HG03135 (cell line): ENCODE measurements at regions not wholly inside any gene's neighbourhood (a gene's known extent, or its start where the extent isn't known, plus 50 kb on each side); places are given as distances from the start of the nearest gene placed in this dataset.

ENCODE experiments used
- ATAC-seq: cut with Tn5 transposase; IDR thresholded peaks from one replicate; pipeline ENCODE4 v1.9.1; 2021; ENCODE audit warnings: mild to moderate bottlenecking, moderate library complexity; ENCODE audit not compliant: unreplicated experiment

DNA sequence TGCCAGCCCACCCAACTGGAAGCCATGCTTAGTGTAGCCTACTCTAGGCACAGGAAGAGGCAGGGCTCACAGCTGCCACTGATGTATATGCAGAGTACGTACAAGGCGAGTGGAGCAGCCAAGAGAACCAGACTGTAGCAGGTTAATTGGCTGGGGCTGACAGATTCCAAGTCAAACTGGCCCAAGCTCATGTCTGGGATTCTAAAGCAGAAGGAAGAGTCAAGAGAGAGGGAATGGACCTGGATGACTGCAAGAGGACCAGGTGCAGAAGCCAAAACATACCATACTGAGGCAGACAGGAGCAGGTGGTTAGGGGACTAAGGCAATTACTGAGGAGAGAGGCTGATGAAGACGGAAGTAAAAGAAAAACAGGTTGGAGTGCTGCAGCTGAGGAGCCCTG is 51.3 kb upstream of the LRRN2 start:
- ATAC-seq: no peak

DNA sequence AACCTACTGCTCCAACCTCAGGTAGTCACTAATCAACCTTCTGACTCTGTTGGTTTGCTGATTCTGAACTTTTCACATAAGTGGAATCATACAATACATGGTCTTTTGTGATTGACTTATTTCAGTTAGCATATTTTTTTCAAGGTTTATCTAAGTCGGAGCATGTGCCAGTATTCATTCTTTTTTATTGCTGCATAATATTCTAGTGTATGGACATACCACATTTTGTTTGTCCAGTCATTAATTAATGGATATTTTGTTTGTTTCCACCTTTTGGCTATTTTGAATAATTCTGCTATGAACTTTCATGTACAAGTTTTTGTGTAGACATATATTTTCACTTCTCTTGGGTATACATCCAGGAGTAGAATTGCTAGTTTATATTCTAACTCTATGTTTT is 53.0 kb upstream of the LRRN2 start:
- no peak for ATAC-seq

- no peak for ATAC-seq
Observed at GRCh38 chr1:204740354-204740753, 54.8 kb upstream of the LRRN2 start.

DNA sequence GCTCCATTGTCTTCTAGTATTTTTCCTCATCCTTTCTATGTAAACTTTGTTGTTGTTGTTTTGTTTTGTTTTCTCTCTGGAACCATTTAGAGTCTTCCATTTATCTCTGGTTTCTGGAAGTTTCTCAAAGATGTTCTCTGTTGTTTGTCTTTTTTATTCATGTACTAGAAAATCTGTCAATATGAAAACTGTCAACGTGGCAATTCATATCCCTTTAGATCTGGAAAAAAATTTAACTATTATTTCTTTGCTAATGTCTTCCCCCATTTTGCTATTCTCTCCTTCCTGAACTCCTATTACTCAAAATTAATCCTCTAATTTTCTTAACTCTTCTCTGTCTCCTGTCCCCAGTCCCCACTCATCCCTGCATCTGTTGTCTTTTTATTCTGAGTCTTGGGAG is 55.9 kb upstream of the LRRN2 start:
- no peak for ATAC-seq

DNA sequence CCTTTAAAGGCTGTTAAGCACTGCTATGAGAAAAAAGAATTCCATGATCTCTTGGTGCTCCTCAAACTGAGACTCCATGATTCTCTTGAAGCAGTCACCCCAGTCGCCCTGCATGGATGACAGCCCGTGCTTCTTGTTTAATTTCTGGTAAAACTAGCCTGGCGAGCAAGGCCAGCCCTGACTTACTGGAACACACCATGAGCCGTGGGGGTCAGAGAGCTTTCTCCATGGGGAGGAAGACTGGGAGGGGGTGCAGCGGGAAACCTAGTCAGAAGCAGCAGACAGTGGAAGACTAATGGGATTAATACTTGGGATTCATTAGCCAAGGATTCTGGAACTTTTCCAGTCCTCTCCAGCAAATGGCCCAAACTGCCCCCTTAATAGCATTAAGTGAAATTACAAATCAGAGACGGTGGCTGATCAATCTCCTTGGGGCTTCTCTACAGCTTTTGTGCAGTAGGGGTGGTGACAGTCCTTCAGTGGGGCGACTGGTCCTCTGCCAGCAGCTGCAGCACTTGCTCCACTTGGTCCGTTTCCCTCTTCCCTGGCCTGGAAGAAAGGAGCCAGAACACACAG is 57.2 kb upstream of the LRRN2 start:
- ATAC-seq: no peak

GRCh38 chr1:204744107-204744779 is 58.7 kb upstream of the LRRN2 start:
- ATAC-seq: no peak

GRCh38 chr1:204746838-204747442 is 61.4 kb upstream of the LRRN2 start:
- ATAC-seq: no peak

GRCh38 chr1:204751480-204751879 is 65.9 kb upstream of the LRRN2 start:
- no peak for ATAC-seq

DNA sequence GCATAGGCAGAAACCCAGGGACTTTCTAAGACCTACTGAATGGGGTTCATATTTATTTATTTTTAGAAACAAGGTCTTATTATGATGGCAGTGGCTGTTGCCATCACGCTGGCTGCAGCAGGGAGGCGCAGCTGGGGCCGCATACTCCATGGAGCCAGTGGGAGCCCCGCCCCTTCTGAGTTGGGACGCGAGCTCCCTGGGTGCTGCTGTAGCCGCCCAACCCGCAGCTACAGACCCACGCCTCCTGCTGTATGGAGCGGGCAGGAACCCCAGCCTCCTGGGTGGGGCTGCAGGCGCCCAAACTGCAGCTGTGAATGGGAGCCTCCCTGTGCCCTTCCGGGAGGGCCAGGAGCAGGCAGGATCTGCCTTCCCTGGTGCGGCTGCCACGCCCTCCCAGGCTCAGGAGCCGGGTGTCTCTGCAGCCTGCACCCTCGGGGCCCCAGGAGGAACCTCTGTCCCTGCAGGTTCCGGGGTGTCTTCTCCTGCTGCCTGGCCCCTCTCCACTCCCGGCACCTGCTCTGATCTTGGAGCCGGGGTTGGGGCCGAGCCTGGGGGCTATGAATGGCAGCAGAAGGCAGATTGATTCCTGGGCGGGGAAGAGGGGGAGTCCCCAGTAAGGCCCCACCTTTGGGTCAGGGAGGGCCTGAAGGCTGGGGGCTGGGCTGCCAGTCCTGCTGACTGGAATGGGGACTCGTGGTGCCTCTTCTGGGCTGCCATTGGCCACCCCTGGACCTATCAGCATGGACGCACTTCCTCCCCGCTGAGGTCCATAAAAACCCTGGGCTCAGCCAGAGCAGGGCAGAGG is 66.5 kb upstream of the LRRN2 start:
- ATAC-seq: no peak

DNA sequence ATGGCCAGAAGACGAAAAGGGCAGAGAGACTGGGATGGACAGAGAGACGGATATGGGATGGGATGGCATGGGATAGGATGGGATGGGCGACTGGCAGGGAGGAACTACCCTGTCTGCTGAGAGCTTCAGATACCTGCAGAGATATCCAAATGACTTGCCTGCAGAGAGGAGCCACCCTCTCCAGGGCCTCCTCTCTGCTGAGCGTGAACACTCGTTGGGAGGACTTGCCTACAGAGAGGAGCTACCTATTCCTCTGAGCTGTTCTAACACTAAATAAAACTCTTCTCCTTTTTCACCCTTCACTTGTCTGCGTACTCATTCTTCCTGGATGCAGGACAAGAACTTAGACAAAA is 67.1 kb upstream of the LRRN2 start:
- no peak for ATAC-seq

DNA sequence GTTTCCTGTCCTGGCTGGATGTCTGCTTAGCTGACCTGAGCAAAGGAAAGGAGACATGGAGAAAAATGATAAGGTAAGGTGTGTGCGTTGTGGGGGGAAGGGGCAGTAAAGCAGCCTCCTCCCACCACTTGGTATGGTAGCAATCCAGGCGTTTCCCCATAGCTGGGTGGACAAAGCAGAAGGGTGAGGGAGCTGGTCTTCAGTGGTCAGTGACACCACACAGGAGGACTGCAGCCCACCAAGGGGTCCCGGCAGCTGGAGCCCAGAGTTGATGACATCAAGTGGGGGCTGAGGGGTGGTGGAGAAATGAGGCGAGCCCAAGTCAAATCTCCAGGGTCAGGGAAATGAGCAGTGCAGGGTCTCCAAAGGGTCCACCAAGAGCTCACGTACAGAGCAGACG is 69.3 kb upstream of the LRRN2 start:
- ATAC-seq: no peak

DNA sequence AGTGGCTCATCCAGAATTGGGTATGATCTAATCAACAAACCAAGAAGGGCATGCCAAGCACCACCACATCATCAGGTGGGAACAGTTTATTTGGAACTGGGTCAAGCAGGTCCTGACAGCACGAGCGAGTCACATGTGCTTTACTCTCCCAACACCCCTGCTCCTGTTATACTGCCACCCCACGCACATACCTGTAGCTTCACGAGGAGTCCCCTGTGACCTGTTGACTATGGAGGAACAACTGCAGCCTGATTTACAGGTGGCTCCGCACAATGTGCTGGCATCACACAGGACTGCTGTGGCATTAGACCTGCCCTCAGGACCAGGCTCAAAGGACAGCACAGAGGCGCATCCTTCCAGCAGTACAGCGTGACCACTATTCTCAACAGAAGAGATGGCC is 70.8 kb upstream of the LRRN2 start:
- no peak for ATAC-seq

DNA sequence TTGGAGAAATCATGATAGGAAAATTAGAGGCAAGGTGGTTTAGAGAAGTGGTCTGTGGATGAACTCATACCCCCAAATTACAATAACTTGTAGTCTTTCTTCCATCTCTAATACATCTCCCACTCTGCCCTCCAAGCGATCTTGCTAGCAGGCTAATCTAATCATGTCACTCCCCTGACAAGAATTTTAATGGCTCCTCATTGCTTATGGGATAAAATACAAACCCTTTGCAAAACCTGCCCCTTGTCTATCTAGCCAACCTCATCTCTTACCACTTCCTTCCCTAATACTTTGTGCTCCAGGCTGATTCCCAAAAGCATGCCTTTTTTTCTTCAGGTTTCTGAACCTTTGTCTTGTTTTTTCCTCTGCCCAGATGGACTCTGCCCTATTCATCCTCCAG is 71.3 kb upstream of the LRRN2 start:
- ATAC-seq: no peak

GRCh38 chr1:204758601-204759000 is 73.1 kb upstream of the LRRN2 start:
- no peak for ATAC-seq

DNA sequence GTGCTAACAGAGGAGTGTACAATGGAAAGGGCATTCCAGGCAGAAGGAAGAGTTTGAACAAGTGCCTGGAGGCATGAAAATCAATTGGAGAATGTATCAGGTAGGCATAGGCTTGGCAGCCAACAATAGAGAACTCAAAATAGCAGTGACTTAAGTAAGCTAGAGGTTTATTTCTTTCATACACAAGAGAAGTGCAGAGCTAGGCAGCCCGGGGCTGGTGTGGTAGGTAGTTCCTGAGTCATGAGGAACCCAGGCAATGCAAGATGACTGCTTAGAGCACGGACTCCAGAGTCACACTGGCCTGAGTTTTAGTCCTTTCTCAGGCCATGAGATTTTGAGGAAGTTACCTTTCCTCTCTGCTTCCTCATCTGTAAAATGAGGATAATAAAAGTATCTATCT is 74.8 kb upstream of the LRRN2 start:
- ATAC-seq: no peak

- ATAC-seq: no peak
Observed at GRCh38 chr1:204760757-204761156, 75.2 kb upstream of the LRRN2 start.

GRCh38 chr1:204763773-204764427 is 78.4 kb upstream of the LRRN2 start:
- peak; percentile 75 for ATAC-seq

GRCh38 chr1:204769997-204770396 is 84.5 kb upstream of the LRRN2 start:
- no peak for ATAC-seq

GRCh38 chr1:204771358-204771757 is 85.8 kb upstream of the LRRN2 start:
- no peak for ATAC-seq

- ATAC-seq: no peak
Observed at GRCh38 chr1:204773246-204773645, 87.7 kb upstream of the LRRN2 start.

DNA sequence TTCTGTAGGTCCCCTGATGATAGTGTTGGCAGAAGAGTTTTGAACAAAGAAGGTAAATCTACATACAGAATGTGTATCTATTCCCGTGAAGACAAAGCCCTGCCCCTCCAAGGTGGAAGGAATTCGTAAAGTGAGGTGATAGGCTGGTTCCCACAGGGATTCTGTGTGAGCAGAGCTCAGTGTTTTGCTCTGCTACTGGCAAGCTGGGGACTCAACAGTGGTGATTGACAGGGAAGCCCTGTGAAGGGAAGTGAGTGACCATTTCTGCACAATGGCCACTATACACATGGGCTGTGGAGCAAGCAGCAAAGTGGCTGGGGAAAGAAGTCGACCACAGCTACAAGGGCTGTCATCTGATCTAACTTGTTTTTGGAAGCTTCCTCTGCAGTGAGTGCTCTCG is 90.0 kb upstream of the LRRN2 start:
- ATAC-seq: no peak
